Tibial nerve (tissue), 4 donors: ENCODE measurements at regions not wholly inside any gene's neighbourhood (a gene's known extent, or its start where the extent isn't known, plus 50 kb on each side); places are given as distances from the start of the nearest gene placed in this dataset.

Source experiments
- DNase-seq, 2 donors: peaks; one replicate each; pipeline ENCODE4 v3.0.0-alpha.2; 2019; ENCODE audit warnings: low spot score in 2 of 2
- H3K27ac ChIP-seq, 4 donors: fragments of 200-600 bp; sonication (generic) in 3 of 4; one replicate each; pipeline ENCODE4 v1.5.1; 2017 to 2019; ENCODE audit warnings: mild to moderate bottlenecking in 1 of 4
- H3K27me3 ChIP-seq, 2 donors: fragments of 200-600 bp; sonication (generic) in 1 of 2; one replicate each; pipeline versions ENCODE4 v1.5.1 to v1.6.0; 2017 to 2019
- H3K36me3 ChIP-seq, 3 donors: fragments of 200-600 bp; sonication (generic); one replicate each; pipeline ENCODE4 v1.5.1; 2018 to 2019
- H3K4me1 ChIP-seq, 4 donors: fragments of 200-600 bp; sonication (generic) in 3 of 4; one replicate each; pipeline ENCODE4 v1.5.1; 2017 to 2019
- H3K4me3 ChIP-seq, 4 donors: fragments of 200-600 bp; sonication (generic) in 3 of 4; one replicate each; pipeline ENCODE4 v1.5.1; 2017 to 2019; ENCODE audit warnings: mild to moderate bottlenecking in 1 of 4, moderate library complexity in 1 of 4
- H3K9me3 ChIP-seq, 4 donors: fragments of 200-600 bp; sonication (generic) in 3 of 4; one replicate each; pipeline ENCODE4 v1.5.1; 2017 to 2019
- CTCF ChIP-seq, 5 experiments: fragments of 200-600 bp in 3 of 5; fragments of 450-650 bp in 2 of 5; sonication (generic) in 3 of 5; IDR thresholded peaks; one replicate each; pipeline ENCODE4 v1.5.1; 2016 to 2019; ENCODE audit warnings: antibody characterized with exemption in 5 of 5, mild to moderate bottlenecking in 3 of 5, moderate library complexity in 2 of 5
- EP300 ChIP-seq, 2 donors: sonication (generic); formaldehyde crosslinking; IDR thresholded peaks; one replicate each; pipeline ENCODE4 v1.6.1; 2017; ENCODE audit warnings: antibody characterized with exemption in 2 of 2, mild to moderate bottlenecking in 1 of 2
- POLR2A ChIP-seq, 2 donors: fragments of 450-650 bp; IDR thresholded peaks; one replicate each; pipeline ENCODE4 v1.6.1; 2017; ENCODE audit warnings: antibody characterized with exemption in 2 of 2, mild to moderate bottlenecking in 2 of 2, moderate library complexity in 2 of 2
- WGBS, 2 donors: methylation state at CpG; one replicate each; pipeline ENCODE4 v1.1.5; 2018; 5-methylcytosine and 5-hydroxymethylcytosine counted together

GRCh38 chr3:70803319-70803718, 490.9 kb upstream of the MDFIC2 start:
- WGBS, 2 donors: 68 to 70% methylated on average over 2 of the region's 2 CpGs
- no peaks in the 10 kb centered on the region for H3K36me3 ChIP-seq
- H3K4me1 ChIP-seq: peaks cover 0 to 9% (median 0%) of the 10 kb centered on the region in 4 donors
- no peak for DNase-seq
- H3K9me3 ChIP-seq: no peaks in the 10 kb centered on the region
- H3K4me3 ChIP-seq: no peak overlapping the region
- no peak overlapping the region for H3K27ac ChIP-seq
- no peak for TF ChIP-seq POLR2A (IDR thresholded peaks at IDR 0.05)
- no peak for TF ChIP-seq EP300 (IDR thresholded peaks at IDR 0.05)
- TF ChIP-seq CTCF (IDR thresholded peaks at IDR 0.05): no peak
- no peaks in the 10 kb centered on the region for H3K27me3 ChIP-seq

- Histone ChIP-seq H3K4me3 (no peak overlapping the region), H3K4me1 (peaks cover 0 to 9% (median 0%) of the 10 kb centered on the region in 4 donors), H3K27me3 (no peaks in the 10 kb centered on the region), H3K9me3 (no peaks in the 10 kb centered on the region), H3K27ac (no peak overlapping the region), H3K36me3 (no peaks in the 10 kb centered on the region)
- no peak for DNase-seq
- TF ChIP-seq CTCF (IDR thresholded peaks at IDR 0.05): no peak
- TF ChIP-seq EP300 (IDR thresholded peaks at IDR 0.05): no peak
- TF ChIP-seq POLR2A (IDR thresholded peaks at IDR 0.05): no peak
- WGBS, 2 donors: 73 to 77% methylated on average over 2 of the region's 2 CpGs
These were observed 488.5 kb upstream of the MDFIC2 start for GRCh38 chr3:70800951-70801350.

GRCh38 chr3:70789878-70790277, 477.4 kb upstream of the MDFIC2 start:
- TF ChIP-seq POLR2A (IDR thresholded peaks at IDR 0.05) (no peak), CTCF (IDR thresholded peaks at IDR 0.05) (no peak), EP300 (IDR thresholded peaks at IDR 0.05) (no peak)
- no peaks in the 10 kb centered on the region for H3K9me3 ChIP-seq
- DNase-seq: no peak
- H3K36me3 ChIP-seq: no peaks in the 10 kb centered on the region
- no peak overlapping the region for H3K4me3 ChIP-seq
- no peaks in the 10 kb centered on the region for H3K4me1 ChIP-seq
- H3K27me3 ChIP-seq: no peaks in the 10 kb centered on the region
- no peak overlapping the region for H3K27ac ChIP-seq
- WGBS, 2 donors: 96 to 97% methylated on average over 2 of the region's 2 CpGs

- no peak for TF ChIP-seq EP300 (IDR thresholded peaks at IDR 0.05)
- no peak for TF ChIP-seq CTCF (IDR thresholded peaks at IDR 0.05)
- no peak for TF ChIP-seq POLR2A (IDR thresholded peaks at IDR 0.05)
- Histone ChIP-seq H3K9me3 (no peaks in the 10 kb centered on the region), H3K4me3 (no peak overlapping the region), H3K4me1 (no peaks in the 10 kb centered on the region), H3K27ac (no peak overlapping the region), H3K36me3 (no peaks in the 10 kb centered on the region), H3K27me3 (no peaks in the 10 kb centered on the region)
- no peak for DNase-seq
These were observed 468.4 kb upstream of the MDFIC2 start for GRCh38 chr3:70780790-70781189.

GRCh38 chr3:70779296-70779695, 466.9 kb upstream of the MDFIC2 start:
- H3K27ac ChIP-seq: no peak overlapping the region

More at GRCh38 chr3:70779296-70779695, 466.9 kb upstream of the MDFIC2 start:
- 78 to 79% methylated on average over 4 of the region's 4 CpGs for WGBS, 2 donors
- Histone ChIP-seq H3K36me3 (no peaks in the 10 kb centered on the region), H3K27me3 (no peaks in the 10 kb centered on the region), H3K4me3 (no peak overlapping the region), H3K4me1 (no peaks in the 10 kb centered on the region), H3K9me3 (no peaks in the 10 kb centered on the region)
- DNase-seq: no peak
- TF ChIP-seq CTCF (IDR thresholded peaks at IDR 0.05) (no peak), POLR2A (IDR thresholded peaks at IDR 0.05) (no peak), EP300 (IDR thresholded peaks at IDR 0.05) (no peak)
